ENCODE measurements at regions not wholly inside any gene's neighbourhood (a gene's known extent, or its start where the extent isn't known, plus 50 kb on each side); places are given as distances from the start of the nearest gene placed in this dataset.

- Histone ChIP-seq H3K4me2 (no peak overlapping the region), H3K4me3 (no peak overlapping the region), H2AFZ (replicated peaks) (no peak overlapping the region), H3K27ac (no peak overlapping the region), H3F3A (ENCODE audit: low read depth) (no peaks in the 10 kb centered on the region), H3K9ac (no peak overlapping the region), H3K27me3 (no peaks in the 10 kb centered on the region), H3K36me3 (no peaks in the 10 kb centered on the region), H3K9me3 (ENCODE audit: low read depth) (no peaks in the 10 kb centered on the region), H3K4me1 (no peaks in the 10 kb centered on the region), H4K20me1 (ENCODE audit: low read depth) (no peaks in the 10 kb centered on the region), H3K79me2 (ENCODE audit: low read depth) (no peaks in the 10 kb centered on the region)
- DNase-seq (ENCODE audit: low spot score): no peak
- peaks cover 2% of the 10 kb centered on the region for H3K9me3 Mint-ChIP-seq
- H3K27ac Mint-ChIP-seq: no peak overlapping the region
- H3K4me1 Mint-ChIP-seq: no peaks in the 10 kb centered on the region
- no peaks in the 10 kb centered on the region for H3K27me3 Mint-ChIP-seq (ENCODE audit: insufficient read depth, low read depth)
- H3K36me3 Mint-ChIP-seq: no peaks in the 10 kb centered on the region
- TF ChIP-seq, protein P1, sequence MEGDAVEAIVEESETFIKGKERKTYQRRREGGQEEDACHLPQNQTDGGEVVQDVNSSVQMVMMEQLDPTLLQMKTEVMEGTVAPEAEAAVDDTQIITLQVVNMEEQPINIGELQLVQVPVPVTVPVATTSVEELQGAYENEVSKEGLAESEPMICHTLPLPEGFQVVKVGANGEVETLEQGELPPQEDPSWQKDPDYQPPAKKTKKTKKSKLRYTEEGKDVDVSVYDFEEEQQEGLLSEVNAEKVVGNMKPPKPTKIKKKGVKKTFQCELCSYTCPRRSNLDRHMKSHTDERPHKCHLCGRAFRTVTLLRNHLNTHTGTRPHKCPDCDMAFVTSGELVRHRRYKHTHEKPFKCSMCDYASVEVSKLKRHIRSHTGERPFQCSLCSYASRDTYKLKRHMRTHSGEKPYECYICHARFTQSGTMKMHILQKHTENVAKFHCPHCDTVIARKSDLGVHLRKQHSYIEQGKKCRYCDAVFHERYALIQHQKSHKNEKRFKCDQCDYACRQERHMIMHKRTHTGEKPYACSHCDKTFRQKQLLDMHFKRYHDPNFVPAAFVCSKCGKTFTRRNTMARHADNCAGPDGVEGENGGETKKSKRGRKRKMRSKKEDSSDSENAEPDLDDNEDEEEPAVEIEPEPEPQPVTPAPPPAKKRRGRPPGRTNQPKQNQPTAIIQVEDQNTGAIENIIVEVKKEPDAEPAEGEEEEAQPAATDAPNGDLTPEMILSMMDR (IDR thresholded peaks at IDR 0.05): no peak
- TF ChIP-seq EZH2phosphoT487 (IDR thresholded peaks at IDR 0.05) (no peak), EZH2 (IDR thresholded peaks at IDR 0.05) (no peak)
- no peak overlapping the region for H3K4me3 Mint-ChIP-seq
Observed at GRCh38 chr6:141443668-141444289, 688.9 kb upstream of the GJE1 start.

GRCh38 chr6:141443032-141443431 lies 689.7 kb upstream of the GJE1 start:
- H3K79me2 ChIP-seq (ENCODE audit: low read depth): no peaks in the 10 kb centered on the region
- no peak overlapping the region for H3K4me2 ChIP-seq
- no peak overlapping the region for H3K4me3 Mint-ChIP-seq
- TF ChIP-seq EZH2phosphoT487 (IDR thresholded peaks at IDR 0.05) (no peak), EZH2 (IDR thresholded peaks at IDR 0.05) (no peak)
- TF ChIP-seq, protein P1 (IDR thresholded peaks at IDR 0.05): no peak
- H3K9me3 Mint-ChIP-seq: peaks cover 2% of the 10 kb centered on the region
- H3K36me3 Mint-ChIP-seq: no peaks in the 10 kb centered on the region
- H3F3A ChIP-seq (ENCODE audit: low read depth): no peaks in the 10 kb centered on the region
- no peak overlapping the region for H3K27ac Mint-ChIP-seq
- no peak overlapping the region for H3K9ac ChIP-seq
- no peak overlapping the region for H2AFZ ChIP-seq (replicated peaks)
- H3K4me3 ChIP-seq: no peak overlapping the region
- H3K27ac ChIP-seq: no peak overlapping the region
- H4K20me1 ChIP-seq (ENCODE audit: low read depth): no peaks in the 10 kb centered on the region
- H3K36me3 ChIP-seq: no peaks in the 10 kb centered on the region
- H3K4me1 ChIP-seq: no peaks in the 10 kb centered on the region
- no peaks in the 10 kb centered on the region for H3K27me3 Mint-ChIP-seq (ENCODE audit: insufficient read depth, low read depth)
- no peak for DNase-seq (ENCODE audit: low spot score)
- H3K4me1 Mint-ChIP-seq: no peaks in the 10 kb centered on the region
- peaks cover under 1% of the 10 kb centered on the region for H3K9me3 ChIP-seq (ENCODE audit: low read depth)
- no peaks in the 10 kb centered on the region for H3K27me3 ChIP-seq

DNA sequence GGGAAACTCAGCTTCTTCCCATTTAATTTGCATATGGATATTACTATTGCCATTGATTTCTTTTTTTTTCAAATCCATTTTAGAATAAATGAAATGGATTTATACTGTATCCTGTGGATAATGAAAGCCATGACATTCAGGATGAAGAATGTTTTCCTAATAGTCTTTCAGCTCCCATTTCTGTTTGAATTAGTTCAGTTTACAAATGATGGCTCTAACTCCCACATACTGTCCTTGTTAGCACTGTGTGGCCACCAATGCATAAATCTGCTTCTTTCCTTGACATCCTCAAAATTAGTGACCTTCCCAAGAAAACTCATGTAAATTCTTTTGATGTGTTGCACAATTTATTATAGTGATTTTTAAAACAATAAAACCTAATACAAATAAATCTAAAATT lies 693.2 kb upstream of the GJE1 start:
- H3F3A ChIP-seq (ENCODE audit: low read depth): no peaks in the 10 kb centered on the region
- H3K9me3 Mint-ChIP-seq: peaks cover 2% of the 10 kb centered on the region

More for the DNA sequence above, 693.2 kb upstream of the GJE1 start:
- Mint-ChIP-seq H3K27ac (no peak overlapping the region), H3K4me3 (no peak overlapping the region), H3K4me1 (no peaks in the 10 kb centered on the region), H3K36me3 (no peaks in the 10 kb centered on the region), H3K27me3 (ENCODE audit: insufficient read depth, low read depth) (no peaks in the 10 kb centered on the region)
- no peaks in the 10 kb centered on the region for H3K27me3 ChIP-seq
- H2AFZ ChIP-seq (replicated peaks): no peak overlapping the region
- no peak for DNase-seq (ENCODE audit: low spot score)
- TF ChIP-seq EZH2phosphoT487 (IDR thresholded peaks at IDR 0.05): no peak
- TF ChIP-seq, protein P1 (IDR thresholded peaks at IDR 0.05): no peak
- TF ChIP-seq EZH2 (IDR thresholded peaks at IDR 0.05): no peak
- H3K27ac ChIP-seq: no peak overlapping the region
- no peaks in the 10 kb centered on the region for H3K4me1 ChIP-seq
- H3K79me2 ChIP-seq (ENCODE audit: low read depth): no peaks in the 10 kb centered on the region
- H3K4me3 ChIP-seq: no peak overlapping the region
- H3K9me3 ChIP-seq (ENCODE audit: low read depth): peaks cover 8% of the 10 kb centered on the region
- H4K20me1 ChIP-seq (ENCODE audit: low read depth): no peaks in the 10 kb centered on the region
- no peak overlapping the region for H3K9ac ChIP-seq
- no peak overlapping the region for H3K4me2 ChIP-seq
- H3K36me3 ChIP-seq: no peaks in the 10 kb centered on the region
